ENCODE measurements at regions not wholly inside any gene's neighbourhood (a gene's known extent, or its start where the extent isn't known, plus 50 kb on each side); places are given as distances from the start of the nearest gene placed in this dataset.
"Not testable (repeated sequence)": the region's sequence is repeated elsewhere in the genome, so short reads cannot be mapped to it uniquely, and the experiment has no call there.

DNA sequence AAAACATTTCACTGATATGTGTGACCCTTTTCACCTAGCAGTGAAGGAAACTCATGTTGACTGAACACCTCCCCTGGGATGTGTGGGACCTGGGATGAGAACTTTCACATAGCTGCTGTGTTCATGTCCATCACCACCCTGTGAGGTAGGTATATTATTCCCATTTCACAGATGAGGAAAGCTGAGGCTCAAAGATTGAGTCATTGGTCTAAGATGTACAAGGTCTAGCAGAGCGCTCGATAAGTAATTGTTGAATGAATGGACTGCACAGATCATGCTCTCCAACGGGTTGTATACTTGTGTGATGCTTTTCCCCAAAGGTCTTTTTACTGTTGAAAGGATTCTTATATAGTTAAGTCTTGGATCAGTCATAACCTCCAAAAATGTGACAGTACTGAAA is 75.6 kb upstream of the TSC22D1 start:
- no peak for DNase-seq

DNA sequence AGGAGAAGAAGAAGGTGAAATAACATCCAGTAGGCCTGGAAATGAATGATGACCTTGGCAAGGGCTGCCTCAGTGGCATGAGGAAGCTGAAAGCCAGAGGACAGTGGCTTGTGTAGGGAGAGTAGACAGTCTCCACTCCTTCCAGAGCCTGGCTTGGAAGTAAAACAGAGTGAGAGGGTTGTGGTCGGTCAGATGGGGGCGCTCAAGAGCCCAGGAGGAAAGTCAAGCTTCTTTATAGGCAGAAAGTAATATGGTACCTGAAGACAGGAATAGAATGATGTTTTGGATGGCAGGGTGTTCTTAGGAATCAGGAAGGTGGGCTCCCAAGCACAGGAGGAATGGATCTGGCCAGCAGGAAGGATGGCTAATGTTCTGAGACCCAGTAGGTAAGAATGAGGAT is 75.1 kb upstream of the TSC22D1 start:
- DNase-seq: peak; percentile 22

DNA sequence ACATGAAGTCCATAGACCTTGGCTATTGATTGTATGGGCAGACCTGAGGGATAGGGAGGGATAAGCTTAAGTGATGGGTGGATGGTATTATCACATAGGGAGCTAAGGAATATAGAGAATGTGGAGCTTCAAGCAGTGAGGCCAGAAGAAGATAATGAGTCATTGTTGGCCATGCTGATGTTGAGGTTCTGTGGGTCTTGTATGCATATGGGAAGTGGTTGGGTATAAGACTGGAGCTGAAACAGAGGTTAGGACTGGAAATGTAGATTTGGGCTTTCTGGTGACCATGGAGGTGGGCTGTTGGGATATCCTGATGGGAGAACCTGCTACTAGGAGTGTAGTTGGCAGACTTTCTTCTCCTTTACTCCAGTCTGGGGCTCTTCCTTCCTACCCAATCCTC is 73.7 kb upstream of the TSC22D1 start:
- DNase-seq: no peak

DNA sequence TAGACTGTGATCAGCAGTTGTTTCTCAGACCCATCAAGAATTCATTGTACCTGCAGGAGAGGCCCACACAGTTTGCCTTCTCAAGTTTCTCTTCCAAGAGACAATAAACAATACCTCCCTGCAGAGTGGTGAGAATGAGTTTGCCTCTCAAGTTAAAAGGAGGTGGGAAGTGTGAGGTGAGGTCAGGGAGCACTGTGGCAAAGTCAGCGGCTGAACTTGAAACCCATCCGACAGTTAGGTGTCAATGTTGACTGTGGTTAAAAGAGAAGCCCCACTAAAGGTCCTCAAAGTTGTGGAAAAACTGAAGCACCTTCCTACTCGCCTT is 72.9 kb upstream of the TSC22D1 start:
- peak; percentile 24 for DNase-seq

DNA sequence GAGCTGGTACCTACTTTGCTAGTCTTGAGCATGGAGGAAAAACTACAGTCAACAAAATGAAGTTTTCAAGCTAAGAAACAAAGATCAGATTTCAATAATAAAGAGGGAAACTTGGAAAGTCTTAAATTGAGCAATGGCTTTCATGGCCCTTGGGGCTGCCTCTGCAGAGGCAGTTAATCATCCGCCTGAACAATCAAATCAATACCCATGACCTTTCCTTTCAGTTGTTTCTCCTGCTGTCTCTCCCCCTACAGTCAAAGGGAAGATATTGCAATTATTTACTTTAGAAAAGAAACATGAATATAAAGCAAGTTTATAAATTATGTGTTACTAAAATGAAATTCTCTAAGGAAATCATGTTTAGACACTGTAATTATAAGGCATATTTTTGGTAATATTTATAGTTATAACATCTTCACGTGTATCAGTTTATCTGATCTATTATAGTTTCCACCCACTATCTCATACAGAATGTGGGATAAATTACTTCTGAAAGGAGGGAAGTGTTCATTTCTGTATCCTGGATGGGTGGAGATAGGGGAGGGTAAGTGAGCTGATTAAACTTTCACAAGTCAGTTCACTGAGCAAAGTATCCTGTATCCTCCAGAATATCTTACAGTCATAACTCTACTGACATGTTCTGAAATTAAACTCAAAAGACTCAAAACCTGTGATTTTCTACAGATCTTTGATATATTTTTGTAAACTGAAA is 72.4 kb upstream of the TSC22D1 start:
- DNase-seq: peak; percentile 34

DNA sequence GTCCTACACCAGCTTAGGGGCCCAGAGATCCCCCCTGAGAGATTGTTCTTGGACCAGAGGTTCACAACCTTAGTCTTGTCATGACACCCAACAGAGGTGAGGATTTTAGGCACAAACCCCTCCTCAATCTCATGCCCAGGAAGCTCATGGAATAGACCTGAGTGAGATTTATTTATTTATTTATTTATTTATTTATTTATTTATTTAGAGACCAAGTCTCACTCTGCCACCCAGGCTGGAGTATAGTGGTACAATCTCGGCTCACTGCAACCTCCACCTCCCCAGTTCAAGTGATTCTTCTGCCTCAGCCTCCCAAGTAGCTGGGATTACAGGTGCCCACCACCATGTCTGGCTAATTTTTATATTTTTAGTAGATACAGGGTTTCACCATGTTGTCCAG is 71.4 kb upstream of the TSC22D1 start:
- DNase-seq: not testable (repeated sequence)

DNA sequence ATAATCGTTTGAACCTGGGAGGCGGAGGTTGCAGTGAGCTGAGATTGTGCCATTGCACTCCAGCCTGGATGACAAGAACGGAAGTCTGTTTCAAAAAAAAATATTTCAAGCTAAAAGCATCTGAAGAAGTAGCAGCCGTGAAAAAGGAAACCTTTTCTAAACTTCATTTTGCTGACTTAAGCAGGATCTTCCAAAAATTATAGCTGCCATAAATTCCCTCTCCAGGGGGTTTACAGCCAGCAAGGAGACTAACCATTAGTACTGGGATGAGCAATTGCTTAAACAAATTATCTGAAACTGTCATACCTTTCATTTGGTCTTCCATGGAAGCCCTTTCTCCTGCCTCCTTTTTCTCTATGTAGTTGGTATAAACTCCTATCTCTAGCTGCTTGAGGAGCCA is 69.9 kb upstream of the TSC22D1 start:
- DNase-seq: peak; percentile 6

DNA sequence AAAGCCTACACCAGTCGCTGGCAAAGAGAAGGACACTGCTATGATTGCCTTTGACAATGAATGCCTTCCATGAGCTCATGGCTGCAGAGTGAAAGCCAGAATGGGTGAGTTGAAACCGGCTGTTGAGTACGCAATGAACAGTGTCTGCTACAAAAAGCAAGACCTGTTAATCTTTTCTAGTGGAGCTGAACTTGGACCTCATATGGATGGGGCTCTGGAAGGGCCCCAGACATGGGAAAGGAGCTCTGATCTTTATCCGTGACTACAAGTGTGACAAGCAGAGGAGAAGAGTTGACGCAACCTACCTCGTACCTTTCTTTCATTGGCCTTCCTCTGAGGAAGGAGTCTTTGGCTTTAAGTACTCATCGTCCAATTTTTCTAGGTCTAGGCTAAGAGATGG is 67.1 kb upstream of the TSC22D1 start:
- DNase-seq: no peak

DNA sequence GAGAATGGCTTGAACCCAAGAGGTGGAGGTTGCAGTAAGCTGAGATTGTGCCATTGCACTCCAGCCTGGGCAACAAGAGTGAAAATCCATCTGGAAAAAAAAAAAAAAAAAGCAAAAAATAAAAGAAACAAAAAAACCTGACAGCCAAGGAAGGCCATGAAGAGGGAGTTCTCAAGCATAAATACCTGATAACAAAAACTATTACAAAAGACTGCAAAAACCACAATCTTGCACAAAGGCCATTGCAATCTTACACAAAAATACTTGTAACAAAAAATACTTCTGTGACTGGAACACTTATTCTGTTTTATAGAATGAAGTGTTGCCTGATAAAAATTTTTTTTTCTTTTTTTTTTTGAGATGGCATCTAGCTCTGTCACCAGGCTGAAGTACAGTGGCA is 61.5 kb upstream of the TSC22D1 start:
- DNase-seq: no peak

DNA sequence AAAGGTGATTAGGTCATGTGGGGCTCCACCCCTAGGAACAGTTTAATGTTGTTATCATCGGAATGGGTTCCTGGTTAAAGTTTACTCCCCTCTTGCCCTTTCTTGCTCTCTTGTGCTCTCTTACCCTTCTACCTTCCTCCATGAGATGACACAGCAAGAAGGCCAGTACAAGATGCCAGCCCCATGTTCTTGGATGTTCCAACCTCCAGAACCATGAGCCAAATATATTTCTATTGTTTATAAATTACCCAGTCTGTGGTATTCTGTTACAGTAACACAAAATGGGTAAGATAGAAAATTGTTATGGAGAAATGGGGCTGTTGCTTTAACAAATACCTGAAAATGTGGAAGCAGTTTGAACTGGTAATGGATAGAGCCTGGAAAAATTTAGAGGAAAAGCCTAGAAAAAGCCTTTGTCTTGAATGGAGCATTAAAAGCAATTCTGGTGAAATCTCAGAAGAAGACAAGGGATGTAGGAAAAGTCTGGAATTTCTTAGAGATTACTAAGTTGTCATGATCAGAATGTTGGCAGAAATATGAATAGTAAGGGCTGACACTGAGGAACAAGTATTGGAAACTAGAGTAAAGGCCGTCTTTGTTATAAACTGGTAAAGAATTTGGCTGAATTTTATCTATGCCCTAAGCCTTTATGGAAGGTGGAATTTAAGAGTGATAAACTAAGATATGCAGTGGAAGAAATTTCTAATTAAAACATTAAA is 53.5 kb upstream of the TSC22D1 start:
- no peak for DNase-seq

DNA sequence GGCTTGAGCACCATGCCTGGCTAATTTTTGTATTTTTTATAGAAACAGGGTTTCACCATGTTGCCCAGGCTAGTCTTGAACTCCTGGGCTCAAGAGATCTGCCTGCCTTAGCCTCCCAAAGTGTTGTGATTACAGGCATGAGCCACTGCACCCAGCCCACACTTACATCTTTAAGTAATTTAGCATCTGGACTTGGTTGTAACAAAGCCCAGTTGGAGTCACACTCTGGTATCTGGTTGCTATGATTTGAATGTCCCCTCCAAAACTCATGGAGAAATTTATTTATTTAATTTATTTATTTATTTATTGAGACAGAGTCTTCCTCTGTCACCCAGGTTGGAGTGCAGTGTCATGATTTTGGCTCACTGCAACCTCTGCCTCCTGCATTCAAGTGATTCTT is 52.7 kb upstream of the TSC22D1 start:
- not testable (repeated sequence) for DNase-seq

DNA sequence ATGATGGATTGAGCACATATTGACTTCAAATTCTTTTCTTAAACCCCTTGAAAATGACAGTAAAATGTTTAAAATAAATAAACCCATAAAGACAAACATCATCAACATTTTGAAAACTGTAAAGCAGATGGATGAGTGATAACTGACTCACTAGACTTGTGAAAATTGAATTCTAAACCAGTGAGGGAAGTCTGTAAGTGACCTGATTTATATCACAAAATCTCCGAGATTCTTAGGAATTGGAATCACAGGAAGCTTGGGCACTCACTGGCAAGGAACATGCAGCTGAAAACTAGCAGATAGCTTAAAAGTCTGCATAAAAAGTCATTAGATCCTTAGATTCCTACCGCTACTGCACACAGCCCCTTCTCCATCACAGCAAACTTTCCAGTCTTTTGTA is 51.3 kb upstream of the TSC22D1 start:
- no peak for DNase-seq

DNA sequence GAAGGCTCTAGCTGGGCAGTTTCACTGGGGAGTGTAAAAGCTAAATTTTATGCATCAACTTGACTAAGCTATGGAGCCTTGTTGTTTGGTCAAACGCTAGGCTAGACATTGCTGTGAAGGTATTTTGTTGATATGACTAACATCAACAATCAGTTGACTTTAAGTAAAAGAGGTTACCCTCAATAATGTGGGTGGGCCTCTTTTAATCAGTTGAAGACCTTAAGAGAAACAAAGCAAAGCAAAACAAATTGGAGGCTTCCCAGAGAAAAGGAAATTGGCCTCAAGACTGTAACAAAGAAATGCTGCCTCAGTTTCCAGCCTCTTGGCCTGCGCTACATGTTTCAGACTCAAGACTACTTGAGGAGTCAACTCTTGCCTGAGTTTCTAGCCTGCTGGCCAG is 50.0 kb upstream of the TSC22D1 start:
- DNase-seq: no peak

Measured in NCI-H69 (cell line).